GM23338 (cell line): ENCODE measurements at regions not wholly inside any gene's neighbourhood (a gene's known extent, or its start where the extent isn't known, plus 50 kb on each side); places are given as distances from the start of the nearest gene placed in this dataset.

Experiments used
- ATAC-seq: fragments of 200-7000 bp; cut with Tn5 transposase; 3 replicates; pipeline ENCODE4 v1.9.1; 2020
- DNase-seq: peaks from one replicate; pipeline ENCODE4 v3.0.0-alpha.2; 2015; ENCODE audit warnings: low spot score
- H2AFZ ChIP-seq: fragments of 200-600 bp; sonication (generic); 2 replicates; pipeline ENCODE4 v1.8.0; 2016; ENCODE audit warnings: antibody characterized with exemption, mild to moderate bottlenecking, moderate library complexity
- H3F3A ChIP-seq: fragments of 200-600 bp; sonication (generic); replicated peaks from 2 replicates; pipeline ENCODE4 v1.8.0; 2017; ENCODE audit warnings: antibody characterized with exemption, mixed run types, low read depth
- H3K27ac ChIP-seq: fragments of 200-600 bp; sonication (generic); 2 replicates; pipeline ENCODE4 v1.6.1; 2016; ENCODE audit warnings: low read depth
- H3K27me3 ChIP-seq: fragments of 200-600 bp; sonication (generic); 2 replicates; pipeline ENCODE4 v1.8.0; 2016; ENCODE audit warnings: mild to moderate bottlenecking, mixed run types, moderate library complexity; ENCODE audit not compliant: insufficient read depth
- H3K36me3 ChIP-seq: fragments of 200-600 bp; sonication (generic); 2 replicates; pipeline ENCODE4 v1.8.0; 2016; ENCODE audit warnings: mild to moderate bottlenecking; ENCODE audit not compliant: insufficient read depth
- H3K4me1 ChIP-seq: fragments of 200-600 bp; sonication (generic); 2 replicates; pipeline ENCODE4 v1.8.0; 2016; ENCODE audit warnings: mild to moderate bottlenecking, moderate library complexity; ENCODE audit not compliant: insufficient read depth
- H3K4me2 ChIP-seq: fragments of 200-600 bp; sonication (generic); 2 replicates; pipeline ENCODE4 v1.7.1; 2017; ENCODE audit warnings: mixed run types
- H3K4me3 ChIP-seq: fragments of 200-600 bp; sonication (generic); 2 replicates; pipeline ENCODE4 v1.6.1; 2016; ENCODE audit warnings: mixed run types
- H3K79me2 ChIP-seq: fragments of 200-600 bp; sonication (generic); replicated peaks from 2 replicates; pipeline ENCODE4 v1.8.0; 2017; ENCODE audit warnings: mild to moderate bottlenecking; ENCODE audit not compliant: insufficient read depth
- H3K9me2 ChIP-seq: fragments of 200-600 bp; sonication (generic); 2 replicates; pipeline ENCODE4 v1.8.0; 2017; ENCODE audit not compliant: insufficient read depth
- H4K20me1 ChIP-seq: fragments of 200-600 bp; sonication (generic); replicated peaks from 2 replicates; pipeline ENCODE4 v1.8.0; 2017; ENCODE audit warnings: mild to moderate bottlenecking; ENCODE audit not compliant: insufficient read depth
- H3K27ac Mint-ChIP-seq: 2 replicates; pipeline ENCODE4 v1.8.0; 2020; ENCODE audit warnings: inconsistent platforms, mild to moderate bottlenecking, moderate library complexity, mixed read lengths
- H3K27me3 Mint-ChIP-seq: 3 replicates; pipeline ENCODE4 v1.8.0; 2022; ENCODE audit warnings: low read depth, mild to moderate bottlenecking, moderate library complexity, mixed read lengths, inconsistent platforms; ENCODE audit not compliant: insufficient read depth, poor library complexity
- H3K36me3 Mint-ChIP-seq: 3 replicates; pipeline ENCODE4 v1.8.0; 2021; ENCODE audit warnings: low read depth, mild to moderate bottlenecking, inconsistent platforms, moderate library complexity, mixed read lengths
- H3K4me1 Mint-ChIP-seq: 3 replicates; pipeline ENCODE4 v1.8.0; 2020; ENCODE audit warnings: mild to moderate bottlenecking, inconsistent platforms, mixed read lengths
- H3K4me3 Mint-ChIP-seq: 3 replicates; pipeline ENCODE4 v1.8.0; 2021; ENCODE audit warnings: moderate library complexity, mild to moderate bottlenecking, inconsistent platforms, mixed read lengths
- H3K9me3 Mint-ChIP-seq: 3 replicates; pipeline ENCODE4 v1.8.0; 2020; ENCODE audit warnings: moderate library complexity, mild to moderate bottlenecking, inconsistent platforms, mixed read lengths
- CREB1 ChIP-seq: fragments of 250-450 bp; sonication (Bioruptor Pico); IDR thresholded peaks from 2 replicates; pipeline ENCODE4 v1.5.0; 2020; ENCODE audit warnings: low read depth, mild to moderate bottlenecking, moderate library complexity
- EZH2 ChIP-seq: fragments of 200-600 bp; sonication (generic); IDR thresholded peaks from one replicate; pipeline ENCODE4 v1.8.0; 2017; ENCODE audit warnings: antibody characterized with exemption, mild to moderate bottlenecking, low read depth; ENCODE audit not compliant: unreplicated experiment
- EZH2phosphoT487 ChIP-seq: fragments of 200-600 bp; sonication (generic); IDR thresholded peaks from one replicate; pipeline ENCODE4 v1.8.1; 2018; ENCODE audit warnings: antibody characterized with exemption; ENCODE audit not compliant: unreplicated experiment
- JUNB ChIP-seq: IDR thresholded peaks from one replicate; pipeline ENCODE4 v1.6.1; 2016; ENCODE audit warnings: antibody characterized with exemption; ENCODE audit not compliant: unreplicated experiment
- NANOG ChIP-seq: IDR thresholded peaks from 2 replicates; pipeline ENCODE4 v1.6.1; 2016; ENCODE audit warnings: antibody characterized with exemption, borderline replicate concordance
- POLR2AphosphoS5 ChIP-seq: IDR thresholded peaks from 2 replicates; pipeline ENCODE4 v1.6.1; 2016; ENCODE audit warnings: antibody characterized with exemption, low read depth
- STAT1 ChIP-seq: IDR thresholded peaks from one replicate; pipeline ENCODE4 v1.6.1; 2016; ENCODE audit warnings: antibody characterized with exemption; ENCODE audit not compliant: unreplicated experiment
- ZNF114 ChIP-seq: fragments of 250-450 bp; sonication (Bioruptor Pico); IDR thresholded peaks from 2 replicates; pipeline ENCODE4 v1.5.0; 2020; ENCODE audit warnings: mild to moderate bottlenecking, moderate library complexity
- ZNF331 ChIP-seq: fragments of 250-450 bp; sonication (Bioruptor Pico); IDR thresholded peaks from 2 replicates; pipeline ENCODE4 v1.5.0; 2020; ENCODE audit warnings: low read depth, mild to moderate bottlenecking, moderate library complexity
- TF ChIP-seq, protein P1 (sequence below): IDR thresholded peaks from one replicate; pipeline ENCODE4 v1.6.1; 2018; ENCODE audit warnings: antibody characterized with exemption; ENCODE audit not compliant: unreplicated experiment
- TF ChIP-seq, protein P2 (sequence below): fragments of 250-450 bp; sonication (Bioruptor Pico); IDR thresholded peaks from 2 replicates; pipeline ENCODE4 v1.5.0; 2020; ENCODE audit warnings: mild to moderate bottlenecking, moderate library complexity
- TF ChIP-seq, protein P3 (sequence below): IDR thresholded peaks from 2 replicates; pipeline ENCODE4 v1.6.1; 2016; ENCODE audit warnings: antibody characterized with exemption
- TF ChIP-seq, protein P4 (sequence below), 2 experiments: fragments of 200-600 bp in 1 of 2; sonication (generic) in 1 of 2; conservative IDR thresholded peaks; 2 replicates each; pipeline versions ENCODE4 v1.5.1 to v1.6.1; 2016 to 2017; ENCODE audit warnings: antibody characterized with exemption in 2 of 2, low read depth in 2 of 2, mild to moderate bottlenecking in 2 of 2, moderate library complexity in 1 of 2

DNA sequence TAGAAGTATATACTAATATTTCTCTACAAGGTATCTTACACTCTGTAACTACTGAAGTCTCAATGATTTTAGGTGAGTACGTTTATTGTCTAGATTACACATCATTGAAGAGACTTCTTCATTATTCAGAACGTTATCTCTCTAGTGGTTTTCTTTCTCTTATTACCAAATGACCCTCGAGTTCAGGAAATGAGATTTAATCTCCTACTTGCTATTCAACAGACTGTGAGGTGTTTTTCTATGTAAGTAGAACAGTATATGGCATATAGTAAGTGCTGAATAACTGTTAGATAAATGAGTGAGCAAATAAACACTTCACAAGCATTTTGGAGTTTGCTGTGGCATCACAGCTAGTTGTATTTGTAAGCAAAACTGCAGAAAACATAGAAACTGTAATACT is 947.2 kb upstream of the SLC39A10 start:
- Histone ChIP-seq H3F3A (no peaks in the 10 kb centered on the region), H2AFZ (no peak overlapping the region), H3K27ac (no peak overlapping the region), H3K4me1 (no peaks in the 10 kb centered on the region), H3K36me3 (no peaks in the 10 kb centered on the region), H3K9me2 (no peaks in the 10 kb centered on the region), H3K79me2 (no peaks in the 10 kb centered on the region), H3K27me3 (no peaks in the 10 kb centered on the region), H3K4me3 (no peak overlapping the region), H4K20me1 (no peaks in the 10 kb centered on the region), H3K4me2 (no peak overlapping the region)
- H3K9me3 Mint-ChIP-seq, result no peaks in the 10 kb centered on the region
- no peak overlapping the region for H3K27ac Mint-ChIP-seq
- H3K4me3 Mint-ChIP-seq, result no peak overlapping the region
- no peaks in the 10 kb centered on the region for H3K36me3 Mint-ChIP-seq
- DNase-seq (no peak), ATAC-seq (no peak)
- no peaks in the 10 kb centered on the region for H3K27me3 Mint-ChIP-seq
- TF ChIP-seq ZNF114 (CRISPR knock-in tag), result no peak
- no peak for TF ChIP-seq NANOG
- TF ChIP-seq JUNB, result no peak
- no peak for TF ChIP-seq EZH2phosphoT487
- TF ChIP-seq, protein P1, sequence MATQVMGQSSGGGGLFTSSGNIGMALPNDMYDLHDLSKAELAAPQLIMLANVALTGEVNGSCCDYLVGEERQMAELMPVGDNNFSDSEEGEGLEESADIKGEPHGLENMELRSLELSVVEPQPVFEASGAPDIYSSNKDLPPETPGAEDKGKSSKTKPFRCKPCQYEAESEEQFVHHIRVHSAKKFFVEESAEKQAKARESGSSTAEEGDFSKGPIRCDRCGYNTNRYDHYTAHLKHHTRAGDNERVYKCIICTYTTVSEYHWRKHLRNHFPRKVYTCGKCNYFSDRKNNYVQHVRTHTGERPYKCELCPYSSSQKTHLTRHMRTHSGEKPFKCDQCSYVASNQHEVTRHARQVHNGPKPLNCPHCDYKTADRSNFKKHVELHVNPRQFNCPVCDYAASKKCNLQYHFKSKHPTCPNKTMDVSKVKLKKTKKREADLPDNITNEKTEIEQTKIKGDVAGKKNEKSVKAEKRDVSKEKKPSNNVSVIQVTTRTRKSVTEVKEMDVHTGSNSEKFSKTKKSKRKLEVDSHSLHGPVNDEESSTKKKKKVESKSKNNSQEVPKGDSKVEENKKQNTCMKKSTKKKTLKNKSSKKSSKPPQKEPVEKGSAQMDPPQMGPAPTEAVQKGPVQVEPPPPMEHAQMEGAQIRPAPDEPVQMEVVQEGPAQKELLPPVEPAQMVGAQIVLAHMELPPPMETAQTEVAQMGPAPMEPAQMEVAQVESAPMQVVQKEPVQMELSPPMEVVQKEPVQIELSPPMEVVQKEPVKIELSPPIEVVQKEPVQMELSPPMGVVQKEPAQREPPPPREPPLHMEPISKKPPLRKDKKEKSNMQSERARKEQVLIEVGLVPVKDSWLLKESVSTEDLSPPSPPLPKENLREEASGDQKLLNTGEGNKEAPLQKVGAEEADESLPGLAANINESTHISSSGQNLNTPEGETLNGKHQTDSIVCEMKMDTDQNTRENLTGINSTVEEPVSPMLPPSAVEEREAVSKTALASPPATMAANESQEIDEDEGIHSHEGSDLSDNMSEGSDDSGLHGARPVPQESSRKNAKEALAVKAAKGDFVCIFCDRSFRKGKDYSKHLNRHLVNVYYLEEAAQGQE, result no peak
- TF ChIP-seq ZNF331, result no peak
- TF ChIP-seq POLR2AphosphoS5, result no peak
- no peak for TF ChIP-seq EZH2
- TF ChIP-seq, protein P2, sequence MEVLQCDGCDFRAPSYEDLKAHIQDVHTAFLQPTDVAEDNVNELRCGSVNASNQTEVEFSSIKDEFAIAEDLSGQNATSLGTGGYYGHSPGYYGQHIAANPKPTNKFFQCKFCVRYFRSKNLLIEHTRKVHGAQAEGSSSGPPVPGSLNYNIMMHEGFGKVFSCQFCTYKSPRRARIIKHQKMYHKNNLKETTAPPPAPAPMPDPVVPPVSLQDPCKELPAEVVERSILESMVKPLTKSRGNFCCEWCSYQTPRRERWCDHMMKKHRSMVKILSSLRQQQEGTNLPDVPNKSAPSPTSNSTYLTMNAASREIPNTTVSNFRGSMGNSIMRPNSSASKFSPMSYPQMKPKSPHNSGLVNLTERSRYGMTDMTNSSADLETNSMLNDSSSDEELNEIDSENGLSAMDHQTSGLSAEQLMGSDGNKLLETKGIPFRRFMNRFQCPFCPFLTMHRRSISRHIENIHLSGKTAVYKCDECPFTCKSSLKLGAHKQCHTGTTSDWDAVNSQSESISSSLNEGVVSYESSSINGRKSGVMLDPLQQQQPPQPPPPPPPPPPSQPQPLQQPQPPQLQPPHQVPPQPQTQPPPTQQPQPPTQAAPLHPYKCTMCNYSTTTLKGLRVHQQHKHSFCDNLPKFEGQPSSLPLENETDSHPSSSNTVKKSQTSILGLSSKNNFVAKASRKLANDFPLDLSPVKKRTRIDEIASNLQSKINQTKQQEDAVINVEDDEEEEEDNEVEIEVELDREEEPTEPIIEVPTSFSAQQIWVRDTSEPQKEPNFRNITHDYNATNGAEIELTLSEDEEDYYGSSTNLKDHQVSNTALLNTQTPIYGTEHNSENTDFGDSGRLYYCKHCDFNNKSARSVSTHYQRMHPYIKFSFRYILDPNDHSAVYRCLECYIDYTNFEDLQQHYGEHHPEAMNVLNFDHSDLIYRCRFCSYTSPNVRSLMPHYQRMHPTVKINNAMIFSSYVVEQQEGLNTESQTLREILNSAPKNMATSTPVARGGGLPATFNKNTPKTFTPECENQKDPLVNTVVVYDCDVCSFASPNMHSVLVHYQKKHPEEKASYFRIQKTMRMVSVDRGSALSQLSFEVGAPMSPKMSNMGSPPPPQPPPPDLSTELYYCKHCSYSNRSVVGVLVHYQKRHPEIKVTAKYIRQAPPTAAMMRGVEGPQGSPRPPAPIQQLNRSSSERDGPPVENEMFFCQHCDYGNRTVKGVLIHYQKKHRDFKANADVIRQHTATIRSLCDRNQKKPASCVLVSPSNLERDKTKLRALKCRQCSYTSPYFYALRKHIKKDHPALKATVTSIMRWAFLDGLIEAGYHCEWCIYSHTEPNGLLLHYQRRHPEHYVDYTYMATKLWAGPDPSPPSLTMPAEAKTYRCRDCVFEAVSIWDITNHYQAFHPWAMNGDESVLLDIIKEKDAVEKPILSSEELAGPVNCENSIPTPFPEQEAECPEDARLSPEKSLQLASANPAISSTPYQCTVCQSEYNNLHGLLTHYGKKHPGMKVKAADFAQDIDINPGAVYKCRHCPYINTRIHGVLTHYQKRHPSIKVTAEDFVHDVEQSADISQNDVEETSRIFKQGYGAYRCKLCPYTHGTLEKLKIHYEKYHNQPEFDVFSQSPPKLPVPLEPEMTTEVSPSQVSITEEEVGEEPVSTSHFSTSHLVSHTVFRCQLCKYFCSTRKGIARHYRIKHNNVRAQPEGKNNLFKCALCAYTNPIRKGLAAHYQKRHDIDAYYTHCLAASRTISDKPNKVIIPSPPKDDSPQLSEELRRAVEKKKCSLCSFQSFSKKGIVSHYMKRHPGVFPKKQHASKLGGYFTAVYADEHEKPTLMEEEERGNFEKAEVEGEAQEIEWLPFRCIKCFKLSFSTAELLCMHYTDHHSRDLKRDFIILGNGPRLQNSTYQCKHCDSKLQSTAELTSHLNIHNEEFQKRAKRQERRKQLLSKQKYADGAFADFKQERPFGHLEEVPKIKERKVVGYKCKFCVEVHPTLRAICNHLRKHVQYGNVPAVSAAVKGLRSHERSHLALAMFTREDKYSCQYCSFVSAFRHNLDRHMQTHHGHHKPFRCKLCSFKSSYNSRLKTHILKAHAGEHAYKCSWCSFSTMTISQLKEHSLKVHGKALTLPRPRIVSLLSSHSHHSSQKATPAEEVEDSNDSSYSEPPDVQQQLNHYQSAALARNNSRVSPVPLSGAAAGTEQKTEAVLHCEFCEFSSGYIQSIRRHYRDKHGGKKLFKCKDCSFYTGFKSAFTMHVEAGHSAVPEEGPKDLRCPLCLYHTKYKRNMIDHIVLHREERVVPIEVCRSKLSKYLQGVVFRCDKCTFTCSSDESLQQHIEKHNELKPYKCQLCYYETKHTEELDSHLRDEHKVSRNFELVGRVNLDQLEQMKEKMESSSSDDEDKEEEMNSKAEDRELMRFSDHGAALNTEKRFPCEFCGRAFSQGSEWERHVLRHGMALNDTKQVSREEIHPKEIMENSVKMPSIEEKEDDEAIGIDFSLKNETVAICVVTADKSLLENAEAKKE (CRISPR knock-in tag), result no peak
- TF ChIP-seq, protein P3, sequence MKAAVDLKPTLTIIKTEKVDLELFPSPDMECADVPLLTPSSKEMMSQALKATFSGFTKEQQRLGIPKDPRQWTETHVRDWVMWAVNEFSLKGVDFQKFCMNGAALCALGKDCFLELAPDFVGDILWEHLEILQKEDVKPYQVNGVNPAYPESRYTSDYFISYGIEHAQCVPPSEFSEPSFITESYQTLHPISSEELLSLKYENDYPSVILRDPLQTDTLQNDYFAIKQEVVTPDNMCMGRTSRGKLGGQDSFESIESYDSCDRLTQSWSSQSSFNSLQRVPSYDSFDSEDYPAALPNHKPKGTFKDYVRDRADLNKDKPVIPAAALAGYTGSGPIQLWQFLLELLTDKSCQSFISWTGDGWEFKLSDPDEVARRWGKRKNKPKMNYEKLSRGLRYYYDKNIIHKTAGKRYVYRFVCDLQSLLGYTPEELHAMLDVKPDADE, result no peak
- TF ChIP-seq CREB1 (CRISPR knock-in tag), result no peak
- no peak for TF ChIP-seq STAT1
- TF ChIP-seq, protein P4, sequence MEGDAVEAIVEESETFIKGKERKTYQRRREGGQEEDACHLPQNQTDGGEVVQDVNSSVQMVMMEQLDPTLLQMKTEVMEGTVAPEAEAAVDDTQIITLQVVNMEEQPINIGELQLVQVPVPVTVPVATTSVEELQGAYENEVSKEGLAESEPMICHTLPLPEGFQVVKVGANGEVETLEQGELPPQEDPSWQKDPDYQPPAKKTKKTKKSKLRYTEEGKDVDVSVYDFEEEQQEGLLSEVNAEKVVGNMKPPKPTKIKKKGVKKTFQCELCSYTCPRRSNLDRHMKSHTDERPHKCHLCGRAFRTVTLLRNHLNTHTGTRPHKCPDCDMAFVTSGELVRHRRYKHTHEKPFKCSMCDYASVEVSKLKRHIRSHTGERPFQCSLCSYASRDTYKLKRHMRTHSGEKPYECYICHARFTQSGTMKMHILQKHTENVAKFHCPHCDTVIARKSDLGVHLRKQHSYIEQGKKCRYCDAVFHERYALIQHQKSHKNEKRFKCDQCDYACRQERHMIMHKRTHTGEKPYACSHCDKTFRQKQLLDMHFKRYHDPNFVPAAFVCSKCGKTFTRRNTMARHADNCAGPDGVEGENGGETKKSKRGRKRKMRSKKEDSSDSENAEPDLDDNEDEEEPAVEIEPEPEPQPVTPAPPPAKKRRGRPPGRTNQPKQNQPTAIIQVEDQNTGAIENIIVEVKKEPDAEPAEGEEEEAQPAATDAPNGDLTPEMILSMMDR (conservative IDR thresholded peaks at IDR 0.05; ENCODE audit: low read depth in 2 of 2), result no peak
- no peaks in the 10 kb centered on the region for H3K4me1 Mint-ChIP-seq
